ENCODE measurements at regions not wholly inside any gene's neighbourhood (a gene's known extent, or its start where the extent isn't known, plus 50 kb on each side); places are given as distances from the start of the nearest gene placed in this dataset.

DNA sequence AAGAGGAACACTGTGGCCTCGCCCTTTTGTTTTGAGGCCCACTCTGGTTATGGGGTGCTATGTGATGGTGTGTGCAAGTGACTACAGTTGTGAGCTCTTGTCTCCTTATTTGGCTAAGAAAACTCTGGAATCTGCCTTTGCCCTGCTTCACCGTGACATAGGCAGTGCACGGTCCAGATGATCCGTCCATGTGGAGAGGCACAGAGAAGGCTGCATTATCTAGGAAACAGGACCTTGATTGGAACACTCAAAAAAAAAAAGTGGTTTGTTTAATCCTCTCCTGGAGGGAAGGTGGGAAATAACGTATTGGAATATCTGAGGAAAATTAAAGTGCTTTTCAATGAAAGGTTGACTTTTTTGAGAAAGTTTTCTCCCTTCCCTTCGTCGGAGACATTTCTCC is 233.3 kb downstream of the CHD9NB start:
- TF ChIP-seq MZF1 (tag by site-specific recombination; IDR thresholded peaks at IDR 0.05; ENCODE audit: borderline replicate concordance), result no peak
- Histone ChIP-seq H3K27ac (ENCODE audit: extremely low read depth, low read depth, low read length) (no peak overlapping the region), H3K4me3 (ENCODE audit: low read depth, low read length) (no peak overlapping the region), H3K36me3 (ENCODE audit: control insufficient read depth in 2 of 2, insufficient read depth in 1 of 2, low read length in 2 of 2) (no peaks in the 10 kb centered on the region), H3K9me3 (ENCODE audit: control insufficient read depth, insufficient read depth, low read depth, low read length) (no peaks in the 10 kb centered on the region), H3K4me1 (ENCODE audit: control insufficient read depth, insufficient read depth, low read length) (no peaks in the 10 kb centered on the region)
- ChIA-PET CTCF (no interaction called here), POLR2A (no interaction called here)

DNA sequence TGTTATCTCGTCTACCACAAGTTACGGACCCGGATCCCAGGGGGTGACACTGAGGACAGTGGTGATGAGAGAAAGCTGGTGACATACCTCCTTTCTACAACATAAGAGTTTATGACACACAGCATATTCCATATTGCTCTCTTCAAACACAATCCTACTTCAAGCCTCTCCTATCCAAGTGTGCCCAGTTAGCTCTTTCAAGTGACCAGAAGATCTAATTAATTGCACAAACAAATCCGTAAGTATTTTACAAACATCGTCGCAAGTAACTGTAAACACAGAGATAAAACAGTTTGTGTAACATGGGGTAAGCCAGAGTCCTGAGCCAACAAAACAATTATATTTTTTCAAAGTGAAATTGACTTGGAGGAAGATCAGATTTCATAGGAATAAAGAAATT is 235.0 kb downstream of the CHD9NB start:
- no peaks in the 10 kb centered on the region for H3K36me3 ChIP-seq (ENCODE audit: control insufficient read depth in 2 of 2, insufficient read depth in 1 of 2, low read length in 2 of 2)
- TF ChIP-seq, protein P1, sequence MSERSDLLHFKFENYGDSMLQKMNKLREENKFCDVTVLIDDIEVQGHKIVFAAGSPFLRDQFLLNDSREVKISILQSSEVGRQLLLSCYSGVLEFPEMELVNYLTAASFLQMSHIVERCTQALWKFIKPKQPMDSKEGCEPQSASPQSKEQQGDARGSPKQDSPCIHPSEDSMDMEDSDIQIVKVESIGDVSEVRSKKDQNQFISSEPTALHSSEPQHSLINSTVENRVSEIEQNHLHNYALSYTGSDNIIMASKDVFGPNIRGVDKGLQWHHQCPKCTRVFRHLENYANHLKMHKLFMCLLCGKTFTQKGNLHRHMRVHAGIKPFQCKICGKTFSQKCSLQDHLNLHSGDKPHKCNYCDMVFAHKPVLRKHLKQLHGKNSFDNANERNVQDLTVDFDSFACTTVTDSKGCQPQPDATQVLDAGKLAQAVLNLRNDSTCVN (tag by site-specific recombination; optimal IDR thresholded peaks at IDR 0.05), result no peak
- TF ChIP-seq ZSCAN23 (tag by site-specific recombination; IDR thresholded peaks at IDR 0.05) (no peak), BCL11A (tag by site-specific recombination; IDR thresholded peaks at IDR 0.05; ENCODE audit: low read depth) (no peak), ZNF549 (tag by site-specific recombination; IDR thresholded peaks at IDR 0.05) (no peak), GLI4 (tag by site-specific recombination; IDR thresholded peaks at IDR 0.05) (no peak), PRDM1 (tag by site-specific recombination; IDR thresholded peaks at IDR 0.05) (no peak), ZNF202 (tag by site-specific recombination; IDR thresholded peaks at IDR 0.05; ENCODE audit: borderline replicate concordance) (no peak), ZNF157 (tag by site-specific recombination; IDR thresholded peaks at IDR 0.05) (no peak), MEIS1 (CRISPR knock-in tag; IDR thresholded peaks at IDR 0.05; ENCODE audit: borderline replicate concordance) (no peak)
- TF ChIP-seq, protein P2, sequence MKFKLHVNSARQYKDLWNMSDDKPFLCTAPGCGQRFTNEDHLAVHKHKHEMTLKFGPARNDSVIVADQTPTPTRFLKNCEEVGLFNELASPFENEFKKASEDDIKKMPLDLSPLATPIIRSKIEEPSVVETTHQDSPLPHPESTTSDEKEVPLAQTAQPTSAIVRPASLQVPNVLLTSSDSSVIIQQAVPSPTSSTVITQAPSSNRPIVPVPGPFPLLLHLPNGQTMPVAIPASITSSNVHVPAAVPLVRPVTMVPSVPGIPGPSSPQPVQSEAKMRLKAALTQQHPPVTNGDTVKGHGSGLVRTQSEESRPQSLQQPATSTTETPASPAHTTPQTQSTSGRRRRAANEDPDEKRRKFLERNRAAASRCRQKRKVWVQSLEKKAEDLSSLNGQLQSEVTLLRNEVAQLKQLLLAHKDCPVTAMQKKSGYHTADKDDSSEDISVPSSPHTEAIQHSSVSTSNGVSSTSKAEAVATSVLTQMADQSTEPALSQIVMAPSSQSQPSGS (tag by site-specific recombination; IDR thresholded peaks at IDR 0.05; ENCODE audit: low read depth), result no peak
- TF ChIP-seq, protein P3, sequence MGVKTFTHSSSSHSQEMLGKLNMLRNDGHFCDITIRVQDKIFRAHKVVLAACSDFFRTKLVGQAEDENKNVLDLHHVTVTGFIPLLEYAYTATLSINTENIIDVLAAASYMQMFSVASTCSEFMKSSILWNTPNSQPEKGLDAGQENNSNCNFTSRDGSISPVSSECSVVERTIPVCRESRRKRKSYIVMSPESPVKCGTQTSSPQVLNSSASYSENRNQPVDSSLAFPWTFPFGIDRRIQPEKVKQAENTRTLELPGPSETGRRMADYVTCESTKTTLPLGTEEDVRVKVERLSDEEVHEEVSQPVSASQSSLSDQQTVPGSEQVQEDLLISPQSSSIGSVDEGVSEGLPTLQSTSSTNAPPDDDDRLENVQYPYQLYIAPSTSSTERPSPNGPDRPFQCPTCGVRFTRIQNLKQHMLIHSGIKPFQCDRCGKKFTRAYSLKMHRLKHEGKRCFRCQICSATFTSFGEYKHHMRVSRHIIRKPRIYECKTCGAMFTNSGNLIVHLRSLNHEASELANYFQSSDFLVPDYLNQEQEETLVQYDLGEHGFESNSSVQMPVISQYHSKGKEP (tag by site-specific recombination; IDR thresholded peaks at IDR 0.05), result no peak
- no peaks in the 10 kb centered on the region for H3K9me3 ChIP-seq (ENCODE audit: control insufficient read depth, insufficient read depth, low read depth, low read length)
- H3K4me3 ChIP-seq (ENCODE audit: low read depth, low read length), result no peak overlapping the region
- no peaks in the 10 kb centered on the region for H3K4me1 ChIP-seq (ENCODE audit: control insufficient read depth, insufficient read depth, low read length)
- ChIA-PET CTCF (no interaction called here), POLR2A (no interaction called here)
- H3K27ac ChIP-seq (ENCODE audit: extremely low read depth, low read depth, low read length), result no peak overlapping the region

DNA sequence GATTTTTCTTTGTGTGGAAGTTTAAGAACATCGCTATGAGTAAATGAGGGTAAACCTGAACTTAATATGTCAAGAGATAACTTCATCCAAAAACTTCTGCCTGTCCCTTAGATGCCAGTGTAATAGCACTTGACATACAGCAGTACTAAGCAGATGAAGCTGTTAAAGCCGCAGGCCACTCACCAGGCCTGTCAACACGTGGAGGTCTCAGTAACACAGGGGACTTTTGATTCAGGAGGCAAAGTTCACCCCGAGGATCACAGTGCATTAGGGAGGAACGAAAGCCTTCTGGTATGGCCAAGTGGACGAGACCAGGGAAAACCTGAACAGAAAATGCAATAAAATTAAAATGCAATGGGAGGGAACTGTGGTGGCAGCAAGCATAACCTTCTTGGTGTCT is 235.7 kb downstream of the CHD9NB start:
- CTCF ChIA-PET, result interaction anchor here (0.7 kb wide), 1 partner anchor 52 kb away, joined by 3 read pairs; no protein-coding TSS in a partner anchor
- H3K36me3 ChIP-seq (ENCODE audit: control insufficient read depth in 2 of 2, insufficient read depth in 1 of 2, low read length in 2 of 2), result no peaks in the 10 kb centered on the region
- H3K27ac ChIP-seq (ENCODE audit: extremely low read depth, low read depth, low read length), result no peak overlapping the region
- H3K4me3 ChIP-seq (ENCODE audit: low read depth, low read length), result no peak overlapping the region
- no peaks in the 10 kb centered on the region for H3K9me3 ChIP-seq (ENCODE audit: control insufficient read depth, insufficient read depth, low read depth, low read length)
- H3K4me1 ChIP-seq (ENCODE audit: control insufficient read depth, insufficient read depth, low read length), result no peaks in the 10 kb centered on the region
- POLR2A ChIA-PET, result no interaction called here
- TF ChIP-seq, protein P4, sequence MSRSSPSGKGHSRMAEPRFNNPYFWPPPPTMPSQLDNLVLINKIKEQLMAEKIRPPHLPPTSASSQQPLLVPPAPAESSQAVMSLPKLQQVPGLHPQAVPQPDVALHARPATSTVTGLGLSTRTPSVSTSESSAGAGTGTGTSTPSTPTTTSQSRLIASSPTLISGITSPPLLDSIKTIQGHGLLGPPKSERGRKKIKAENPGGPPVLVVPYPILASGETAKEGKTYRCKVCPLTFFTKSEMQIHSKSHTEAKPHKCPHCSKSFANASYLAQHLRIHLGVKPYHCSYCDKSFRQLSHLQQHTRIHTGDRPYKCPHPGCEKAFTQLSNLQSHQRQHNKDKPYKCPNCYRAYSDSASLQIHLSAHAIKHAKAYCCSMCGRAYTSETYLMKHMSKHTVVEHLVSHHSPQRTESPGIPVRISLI (tag by site-specific recombination; IDR thresholded peaks at IDR 0.05), result no peak
- TF ChIP-seq SP3 (tag by site-specific recombination; IDR thresholded peaks at IDR 0.05) (no peak), ZNF404 (tag by site-specific recombination; IDR thresholded peaks at IDR 0.05) (no peak), ZNF501 (tag by site-specific recombination; IDR thresholded peaks at IDR 0.05) (no peak), ZNF529 (tag by site-specific recombination; IDR thresholded peaks at IDR 0.05; ENCODE audit: insufficient replicate concordance) (no peak), ZNF423 (tag by site-specific recombination; IDR thresholded peaks at IDR 0.05) (no peak), GFI1B (tag by site-specific recombination; IDR thresholded peaks at IDR 0.05) (no peak), ZNF701 (tag by site-specific recombination; IDR thresholded peaks at IDR 0.05) (no peak), ZNF768 (tag by site-specific recombination; IDR thresholded peaks at IDR 0.05) (no peak), SETDB1 (IDR thresholded peaks at IDR 0.05; ENCODE audit: insufficient read length, low read length) (no peak), ZNF366 (tag by site-specific recombination; conservative IDR thresholded peaks at IDR 0.05) (no peak), BCL11B (tag by site-specific recombination; IDR thresholded peaks at IDR 0.05; ENCODE audit: low read depth) (no peak)
- TF ChIP-seq, protein P5, sequence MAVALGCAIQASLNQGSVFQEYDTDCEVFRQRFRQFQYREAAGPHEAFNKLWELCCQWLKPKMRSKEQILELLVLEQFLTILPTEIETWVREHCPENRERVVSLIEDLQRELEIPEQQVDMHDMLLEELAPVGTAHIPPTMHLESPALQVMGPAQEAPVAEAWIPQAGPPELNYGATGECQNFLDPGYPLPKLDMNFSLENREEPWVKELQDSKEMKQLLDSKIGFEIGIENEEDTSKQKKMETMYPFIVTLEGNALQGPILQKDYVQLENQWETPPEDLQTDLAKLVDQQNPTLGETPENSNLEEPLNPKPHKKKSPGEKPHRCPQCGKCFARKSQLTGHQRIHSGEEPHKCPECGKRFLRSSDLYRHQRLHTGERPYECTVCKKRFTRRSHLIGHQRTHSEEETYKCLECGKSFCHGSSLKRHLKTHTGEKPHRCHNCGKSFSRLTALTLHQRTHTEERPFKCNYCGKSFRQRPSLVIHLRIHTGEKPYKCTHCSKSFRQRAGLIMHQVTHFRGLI (tag by site-specific recombination; IDR thresholded peaks at IDR 0.05), result no peak
- TF ChIP-seq, protein P6, sequence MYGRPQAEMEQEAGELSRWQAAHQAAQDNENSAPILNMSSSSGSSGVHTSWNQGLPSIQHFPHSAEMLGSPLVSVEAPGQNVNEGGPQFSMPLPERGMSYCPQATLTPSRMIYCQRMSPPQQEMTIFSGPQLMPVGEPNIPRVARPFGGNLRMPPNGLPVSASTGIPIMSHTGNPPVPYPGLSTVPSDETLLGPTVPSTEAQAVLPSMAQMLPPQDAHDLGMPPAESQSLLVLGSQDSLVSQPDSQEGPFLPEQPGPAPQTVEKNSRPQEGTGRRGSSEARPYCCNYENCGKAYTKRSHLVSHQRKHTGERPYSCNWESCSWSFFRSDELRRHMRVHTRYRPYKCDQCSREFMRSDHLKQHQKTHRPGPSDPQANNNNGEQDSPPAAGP (tag by site-specific recombination; IDR thresholded peaks at IDR 0.05), result no peak

Measured in HEK293 (cell line).